Fibroblast of lung (primary cell): ENCODE measurements at regions not wholly inside any gene's neighbourhood (a gene's known extent, or its start where the extent isn't known, plus 50 kb on each side); places are given as distances from the start of the nearest gene placed in this dataset.

Source experiments
- DNase-seq, 2 donors: peaks; one replicate each; pipeline versions ENCODE4 v3.0.0 to v3.0.0-alpha.2; 2010; ENCODE audit warnings: low read depth in 2 of 2
- H2AFZ ChIP-seq: 2 replicates; pipeline ENCODE4 v1.5.1; 2012; ENCODE audit warnings: low read length, control low read depth, inconsistent platforms
- H3K27ac ChIP-seq: 2 replicates; pipeline ENCODE4 v1.5.1; 2011; ENCODE audit warnings: low read length, control low read depth; ENCODE audit not compliant: insufficient read depth
- H3K27me3 ChIP-seq: 2 replicates; pipeline ENCODE4 v1.5.1; 2011; ENCODE audit warnings: mild to moderate bottlenecking, low read length; ENCODE audit not compliant: control insufficient read depth, insufficient read depth
- H3K36me3 ChIP-seq: 2 replicates; pipeline ENCODE4 v1.5.1; 2011; ENCODE audit warnings: low read length; ENCODE audit not compliant: control insufficient read depth, insufficient read depth
- H3K4me1 ChIP-seq: 2 replicates; pipeline ENCODE4 v1.5.1; 2011; ENCODE audit warnings: low read length; ENCODE audit not compliant: control insufficient read depth, insufficient read depth; ENCODE audit errors: extremely low read depth
- H3K4me2 ChIP-seq: 2 replicates; pipeline ENCODE4 v1.5.1; 2011; ENCODE audit warnings: low read length, control low read depth; ENCODE audit not compliant: insufficient read depth; ENCODE audit errors: extremely low read depth
- H3K4me3 ChIP-seq, 4 experiments: fragments of 200-600 bp in 1 of 4; sonication (generic) in 1 of 4; replicated peaks in 1 of 4; 2 replicates each; pipeline ENCODE4 v1.5.1; 2011 to 2016; ENCODE audit warnings: low read length in 4 of 4, low read depth in 3 of 4, mild to moderate bottlenecking in 3 of 4, control low read depth in 2 of 4, inconsistent platforms in 1 of 4, mixed read lengths in 1 of 4; ENCODE audit not compliant: insufficient read depth in 1 of 4; ENCODE audit errors: control extremely low read depth in 1 of 4
- H3K79me2 ChIP-seq: 2 replicates; pipeline ENCODE4 v1.5.1; 2012; ENCODE audit warnings: mild to moderate bottlenecking, low read length, inconsistent platforms; ENCODE audit not compliant: control insufficient read depth, insufficient read depth
- H3K9ac ChIP-seq: 2 replicates; pipeline ENCODE4 v1.5.1; 2011; ENCODE audit warnings: mild to moderate bottlenecking, low read length, control low read depth; ENCODE audit not compliant: insufficient read depth
- H3K9me3 ChIP-seq: 2 replicates; pipeline ENCODE4 v1.5.1; 2012; ENCODE audit warnings: low read depth, low read length; ENCODE audit not compliant: control insufficient read depth, insufficient read depth
- H4K20me1 ChIP-seq: 2 replicates; pipeline ENCODE4 v1.5.1; 2011; ENCODE audit warnings: low read length; ENCODE audit not compliant: control insufficient read depth, insufficient read depth; ENCODE audit errors: extremely low read depth
- CTCF ChIP-seq, 2 donors: IDR thresholded peaks in 1 of 2; conservative IDR thresholded peaks in 1 of 2; 1 replicate in 1 of 2; 2 replicates in 1 of 2; pipeline ENCODE4 v1.5.1; 2011 to 2012; ENCODE audit warnings: low read length in 2 of 2, control low read depth in 1 of 2, inconsistent platforms in 1 of 2, low read depth in 1 of 2, mild to moderate bottlenecking in 1 of 2
- EZH2 ChIP-seq: IDR thresholded peaks from 2 replicates; pipeline ENCODE4 v1.5.1; 2012; ENCODE audit warnings: low read length, control low read depth, mild to moderate bottlenecking; ENCODE audit errors: missing control alignments

- no peaks in the 10 kb centered on the region for H3K9me3 ChIP-seq
- no peak overlapping the region for H2AFZ ChIP-seq
- H3K4me3 ChIP-seq, result no peak overlapping the region
- H3K9ac ChIP-seq, result no peak overlapping the region
- no peaks in the 10 kb centered on the region for H3K27me3 ChIP-seq
- H4K20me1 ChIP-seq, result no peaks in the 10 kb centered on the region
- H3K79me2 ChIP-seq, result no peaks in the 10 kb centered on the region
- peaks cover 2% of the 10 kb centered on the region for H3K4me1 ChIP-seq
- no peak for TF ChIP-seq CTCF (conservative IDR thresholded peaks at IDR 0.05 in 1 of 2, IDR thresholded peaks at IDR 0.05 in 1 of 2; ENCODE audit: low read depth in 1 of 2, low read length in 2 of 2)
- TF ChIP-seq EZH2, result no peak
- no peak for DNase-seq
- no peaks in the 10 kb centered on the region for H3K36me3 ChIP-seq
- H3K27ac ChIP-seq, result no peak overlapping the region
- no peak overlapping the region for H3K4me2 ChIP-seq
These were observed 108.1 kb upstream of the CCDC54 start for GRCh38 chr3:107269136-107269535.

- peak; percentile 40 to 70 for DNase-seq
- Histone ChIP-seq H3K36me3 (no peaks in the 10 kb centered on the region), H2AFZ (no peak overlapping the region), H3K27me3 (no peaks in the 10 kb centered on the region), H3K79me2 (no peaks in the 10 kb centered on the region), H3K4me2 (no peak overlapping the region), H3K9me3 (no peaks in the 10 kb centered on the region), H4K20me1 (no peaks in the 10 kb centered on the region), H3K4me1 (no peaks in the 10 kb centered on the region), H3K4me3 (no peak overlapping the region), H3K9ac (no peak overlapping the region), H3K27ac (no peak overlapping the region)
- no peak for TF ChIP-seq EZH2
- TF ChIP-seq CTCF (conservative IDR thresholded peaks at IDR 0.05 in 1 of 2, IDR thresholded peaks at IDR 0.05 in 1 of 2; ENCODE audit: low read depth in 1 of 2, low read length in 2 of 2), result peak; percentile 33 to 64
These were observed 105.4 kb upstream of the CCDC54 start for GRCh38 chr3:107271787-107272387.

- Histone ChIP-seq H3K4me1 (no peaks in the 10 kb centered on the region), H3K9me3 (no peaks in the 10 kb centered on the region), H3K27ac (no peak overlapping the region), H3K27me3 (no peaks in the 10 kb centered on the region), H3K79me2 (no peaks in the 10 kb centered on the region), H2AFZ (no peak overlapping the region), H3K36me3 (no peaks in the 10 kb centered on the region), H3K4me2 (no peak overlapping the region), H3K4me3 (no peak overlapping the region), H3K9ac (no peak overlapping the region), H4K20me1 (no peaks in the 10 kb centered on the region)
- no peak for TF ChIP-seq EZH2
- no peak for TF ChIP-seq CTCF (conservative IDR thresholded peaks at IDR 0.05 in 1 of 2, IDR thresholded peaks at IDR 0.05 in 1 of 2; ENCODE audit: low read depth in 1 of 2, low read length in 2 of 2)
- DNase-seq, result no peak
These were observed 104.8 kb upstream of the CCDC54 start for GRCh38 chr3:107272471-107272870.
